Stimulated activated CD4-positive, alpha-beta T cell treated with anti-CD3 and anti-CD28 coated beads, Interleukin-12 subunit alpha, Interleukin-12 subunit beta, amount 100 ng/mL, for 4 hours (primary cell): ENCODE measurements at regions not wholly inside any gene's neighbourhood (a gene's known extent, or its start where the extent isn't known, plus 50 kb on each side); places are given as distances from the start of the nearest gene placed in this dataset.
"Not testable (repeated sequence)": the region's sequence is repeated elsewhere in the genome, so short reads cannot be mapped to it uniquely, and the experiment has no call there.

Experiments used
- DNase-seq: peaks from one replicate; pipeline ENCODE4 v3.0.0-alpha.2; 2020

DNA sequence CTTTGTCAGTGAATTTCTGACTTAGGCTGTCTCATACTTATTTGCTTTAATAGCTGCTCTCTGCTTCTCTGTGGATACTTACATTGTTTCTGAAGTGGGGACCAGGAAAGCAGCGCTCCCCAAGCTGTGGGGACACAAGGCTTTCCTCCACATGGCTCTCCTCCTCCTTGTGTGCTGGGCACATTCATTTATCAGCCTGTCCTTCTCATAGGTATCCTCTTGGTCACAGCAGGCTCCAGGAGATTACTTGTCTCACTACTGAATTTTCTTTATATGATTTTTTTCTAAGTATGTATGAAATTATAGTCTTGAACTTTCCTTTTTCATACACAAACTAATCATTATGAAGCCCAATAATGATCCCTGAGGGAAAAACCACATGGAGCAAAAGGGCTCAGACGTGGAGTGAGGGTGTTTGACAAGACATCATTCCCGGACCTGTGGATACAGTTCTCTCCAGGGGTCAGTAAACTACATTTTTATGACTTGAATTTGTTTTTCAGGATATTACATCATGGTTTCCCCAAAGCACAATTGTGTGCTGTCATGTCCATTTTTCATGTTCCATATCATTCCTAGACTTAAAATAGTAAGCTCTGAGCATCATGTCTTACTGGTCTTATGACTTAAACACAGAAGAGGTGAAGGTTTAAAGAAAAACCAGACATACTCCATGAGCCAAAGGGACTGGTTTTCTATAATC lies 234.5 kb downstream of the PCSK1 start:
- DNase-seq: no peak

DNA sequence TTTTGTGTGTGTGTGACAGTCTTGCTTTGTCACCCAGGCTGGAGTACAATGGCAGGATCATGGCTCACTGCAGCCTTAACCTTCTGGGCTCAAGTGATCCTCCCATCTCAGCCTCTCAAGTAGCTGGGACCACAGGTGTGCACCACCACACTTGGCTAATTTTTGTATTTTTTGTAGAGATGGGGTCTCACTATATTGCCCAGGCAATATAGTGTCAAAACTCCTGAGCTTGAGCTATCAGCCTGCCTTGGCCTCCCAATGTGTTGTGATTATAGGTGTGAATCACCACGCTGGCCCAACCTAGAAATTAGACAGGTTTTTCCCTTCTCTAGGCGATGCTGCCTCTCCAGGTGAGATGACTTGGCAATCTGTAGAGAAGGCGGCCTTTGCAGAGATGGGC lies 235.3 kb downstream of the PCSK1 start:
- DNase-seq: not testable (repeated sequence)

DNA sequence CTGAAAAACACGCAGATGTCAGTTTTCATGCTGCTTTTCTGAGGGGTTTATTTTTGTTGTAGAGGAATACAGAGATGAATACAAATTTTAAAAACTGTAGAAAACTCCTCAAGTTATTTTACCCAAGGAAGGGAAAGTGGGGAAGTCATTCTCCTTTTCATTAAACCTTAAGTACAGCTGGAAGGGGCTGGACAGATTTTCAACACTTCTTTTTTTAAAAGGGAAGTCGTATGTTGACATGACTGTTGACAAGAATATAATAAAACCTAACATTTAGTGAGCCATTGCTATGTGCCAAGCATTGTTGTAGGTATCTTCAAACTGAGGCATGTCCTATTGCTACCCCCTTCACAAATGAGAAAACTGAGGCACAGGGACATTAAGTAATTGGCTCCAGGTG lies 235.7 kb upstream of the ELL2 start:
- DNase-seq: no peak

DNA sequence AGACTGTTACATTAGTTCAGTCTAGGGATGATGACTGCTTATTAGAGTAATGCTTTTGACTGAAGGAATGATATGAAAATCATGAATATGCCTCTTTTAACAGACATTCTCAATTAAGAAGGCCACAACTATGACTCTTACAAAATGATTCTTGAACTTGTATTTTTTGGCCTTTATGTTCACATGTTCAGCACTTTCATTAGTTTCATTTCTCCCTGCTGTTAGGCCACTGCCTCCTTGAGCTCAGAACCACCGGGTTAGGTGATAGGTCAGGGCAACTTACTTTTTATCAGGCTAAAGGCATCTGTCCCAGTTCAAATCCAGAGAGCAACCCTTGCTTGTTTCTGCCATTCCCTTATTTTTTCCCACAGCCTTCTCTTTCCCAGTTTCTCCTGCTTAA lies 235.2 kb upstream of the ELL2 start:
- DNase-seq: no peak

DNA sequence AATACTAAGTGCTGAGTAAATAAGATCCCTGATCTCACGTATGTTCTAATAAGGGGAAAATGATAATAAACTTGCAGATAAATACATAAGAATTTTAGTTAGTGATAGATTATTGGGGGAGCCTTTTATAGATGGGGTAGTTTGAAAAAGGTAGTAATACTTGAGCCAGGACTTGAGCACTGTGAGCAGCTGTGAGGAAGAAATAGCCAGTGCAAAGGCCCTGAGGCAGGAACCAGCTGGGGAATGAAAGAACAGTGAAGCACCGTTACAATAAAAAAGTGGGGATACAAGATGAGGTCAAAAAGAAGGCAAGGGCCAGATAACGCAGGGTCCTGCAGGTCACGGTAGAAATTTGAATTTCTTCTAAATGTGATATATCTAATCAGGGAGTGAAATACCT lies 234.8 kb upstream of the ELL2 start:
- no peak for DNase-seq

DNA sequence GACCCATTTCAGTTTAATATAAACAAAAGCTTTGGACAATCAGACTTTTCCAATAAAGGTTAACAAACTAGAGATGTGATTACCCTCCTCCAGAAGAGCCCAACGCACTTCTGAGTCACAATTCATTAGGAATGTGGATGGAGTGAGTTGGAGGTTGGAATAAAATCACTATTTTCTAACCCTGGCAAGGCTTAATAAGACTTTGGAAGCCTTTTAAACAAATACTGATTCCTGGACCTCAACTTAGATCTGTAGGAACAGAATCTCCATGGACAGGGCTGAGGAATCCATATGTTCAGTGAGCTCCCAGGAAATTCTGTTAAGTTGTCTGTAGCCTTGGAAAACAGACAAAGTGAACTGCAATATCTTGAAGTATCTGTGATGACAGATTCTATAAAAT lies 233.5 kb upstream of the ELL2 start:
- no peak for DNase-seq

DNA sequence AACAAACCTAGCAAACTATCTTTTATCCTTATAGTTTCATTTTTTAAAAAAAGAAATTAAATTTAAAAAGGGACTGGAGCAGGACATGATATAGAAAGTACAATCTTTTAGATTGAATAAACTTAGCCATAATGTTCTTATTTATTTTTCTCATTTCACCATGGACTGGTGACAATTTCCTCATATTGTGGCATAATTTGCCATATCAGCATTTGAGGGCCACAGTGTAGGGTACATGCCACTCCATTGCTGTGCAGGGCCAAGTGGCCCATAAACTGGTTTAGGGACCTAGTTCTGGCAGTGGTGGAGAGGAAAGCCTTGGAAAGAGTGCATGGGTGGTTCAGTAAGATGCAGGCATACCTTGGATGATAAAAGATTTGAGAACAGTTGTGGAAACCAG lies 232.9 kb upstream of the ELL2 start:
- no peak for DNase-seq

DNA sequence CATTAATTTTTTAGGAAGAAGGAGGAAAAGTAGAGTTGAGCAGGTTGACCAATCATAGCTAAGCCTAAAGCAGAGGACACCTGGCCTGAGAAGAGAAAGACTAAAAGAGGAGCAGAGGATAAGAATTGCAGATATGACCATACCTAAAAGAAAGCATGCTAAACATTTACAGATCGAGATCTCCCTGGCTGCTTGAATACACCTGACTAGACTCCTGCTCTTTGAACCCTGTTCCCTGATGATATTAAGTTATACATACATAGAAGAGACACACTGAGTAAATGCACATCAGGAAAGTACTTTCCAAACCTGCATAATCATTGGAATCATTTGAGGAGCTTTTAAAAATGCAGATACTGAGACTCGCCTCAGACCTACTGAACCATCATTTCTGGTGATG lies 232.3 kb upstream of the ELL2 start:
- DNase-seq: no peak

DNA sequence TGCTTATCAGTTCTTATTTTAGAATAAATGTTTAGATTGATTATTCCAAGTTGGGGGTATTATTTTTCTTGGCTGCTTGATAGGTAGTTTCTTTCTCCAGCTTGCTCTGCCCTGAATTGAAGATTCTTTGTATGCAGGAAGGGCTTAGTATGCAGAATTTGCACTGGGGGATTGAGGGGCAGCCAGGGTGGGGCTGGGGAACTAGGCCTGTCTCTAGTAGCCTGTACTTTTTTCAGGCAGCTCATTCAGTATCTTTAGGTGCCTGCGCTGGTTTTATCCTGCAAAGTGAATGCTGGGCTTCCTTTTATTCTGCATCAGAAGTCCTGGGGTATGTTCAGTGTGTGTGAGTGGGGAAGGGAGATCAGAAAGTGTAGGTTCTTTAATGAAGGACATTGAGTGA lies 228.3 kb upstream of the ELL2 start:
- no peak for DNase-seq

DNA sequence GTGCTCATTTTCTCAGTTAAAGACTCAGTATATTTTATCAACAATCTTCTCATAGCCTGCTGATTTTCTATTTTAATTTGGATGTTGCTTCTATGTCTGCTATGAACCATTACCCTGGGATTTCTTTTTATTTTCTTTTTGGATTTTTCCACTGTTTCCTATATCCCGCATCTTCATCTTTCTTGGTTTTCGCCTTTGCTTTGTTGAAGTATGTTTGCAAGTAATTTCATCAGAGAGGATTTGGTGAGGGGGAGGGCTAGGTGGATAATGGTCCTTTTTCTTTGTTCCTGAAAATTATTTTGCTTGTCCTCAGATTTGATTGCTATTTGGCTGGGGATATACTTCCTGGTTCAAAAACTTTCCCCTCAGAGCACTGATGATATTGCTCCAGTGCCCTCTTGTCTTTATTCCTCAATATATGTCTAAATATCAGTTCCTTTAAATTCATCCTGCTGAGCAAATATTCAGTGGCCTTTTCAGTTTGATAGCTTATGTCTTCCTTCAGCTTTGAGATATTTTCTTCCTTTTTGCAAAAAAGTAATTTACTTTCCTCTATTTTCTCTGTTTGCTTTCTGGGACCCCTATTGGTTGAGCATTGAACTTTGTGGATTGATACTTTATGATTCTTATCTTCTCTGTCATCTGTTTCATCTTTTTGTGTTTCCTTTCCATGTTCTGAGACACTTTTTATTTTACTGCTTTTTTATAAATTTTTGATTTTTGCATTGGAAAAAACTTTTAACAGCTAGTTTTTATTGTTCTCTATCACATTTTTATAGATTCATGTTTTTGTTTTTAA lies 227.6 kb upstream of the ELL2 start:
- DNase-seq: no peak

DNA sequence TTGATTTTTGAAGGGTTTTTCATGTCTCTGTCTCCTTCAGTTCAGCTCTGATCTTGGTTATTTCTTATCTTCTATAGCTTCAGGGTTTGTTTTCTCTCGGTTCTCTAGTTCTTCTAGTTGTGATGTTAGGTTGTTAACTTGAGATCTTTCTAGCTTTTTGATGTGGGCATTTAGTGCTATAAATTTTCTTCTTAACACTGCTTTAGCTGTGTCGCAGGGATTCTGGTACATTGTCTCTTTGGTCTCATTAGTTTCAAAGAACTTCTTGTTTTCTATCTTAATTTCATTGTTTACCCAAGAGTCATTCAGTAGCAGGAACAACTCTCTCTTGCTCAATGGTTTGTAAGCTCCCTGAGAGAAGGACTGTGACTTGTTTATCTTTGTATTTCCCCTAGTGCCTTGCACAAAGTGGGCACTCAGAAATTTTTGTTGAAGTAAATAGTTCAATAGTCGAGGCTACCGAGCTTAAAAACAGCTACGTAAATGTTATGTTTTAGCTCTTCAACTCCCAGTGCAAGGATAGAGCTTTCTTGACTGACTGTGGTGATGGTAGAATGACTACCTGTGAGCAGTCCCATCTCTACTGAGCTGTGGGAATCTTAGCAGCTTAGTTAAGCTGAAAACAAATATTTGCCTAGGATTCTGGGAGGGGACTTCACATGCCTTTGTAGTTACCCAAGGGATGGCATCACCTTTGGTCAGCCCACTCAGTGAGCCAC lies 225.8 kb upstream of the ELL2 start:
- no peak for DNase-seq

DNA sequence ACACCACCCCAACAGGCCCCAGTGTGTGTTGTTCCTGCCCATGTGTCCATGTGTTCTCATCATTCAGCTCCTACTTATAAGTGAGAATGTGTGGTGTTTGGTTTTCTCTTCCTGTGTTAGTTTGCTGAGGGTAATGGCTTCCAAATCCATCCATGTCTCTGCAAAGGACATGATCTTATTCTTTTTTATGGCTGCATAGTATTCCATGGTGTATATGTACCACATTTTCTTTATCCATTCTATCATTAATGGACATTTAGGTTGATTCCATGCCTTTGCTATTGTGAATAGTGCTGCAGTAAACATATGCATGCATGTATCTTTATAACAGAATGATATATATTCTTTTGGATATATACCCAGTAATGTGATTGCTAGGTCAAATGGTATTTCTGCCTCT lies 222.9 kb upstream of the ELL2 start:
- DNase-seq: not testable (repeated sequence)

DNA sequence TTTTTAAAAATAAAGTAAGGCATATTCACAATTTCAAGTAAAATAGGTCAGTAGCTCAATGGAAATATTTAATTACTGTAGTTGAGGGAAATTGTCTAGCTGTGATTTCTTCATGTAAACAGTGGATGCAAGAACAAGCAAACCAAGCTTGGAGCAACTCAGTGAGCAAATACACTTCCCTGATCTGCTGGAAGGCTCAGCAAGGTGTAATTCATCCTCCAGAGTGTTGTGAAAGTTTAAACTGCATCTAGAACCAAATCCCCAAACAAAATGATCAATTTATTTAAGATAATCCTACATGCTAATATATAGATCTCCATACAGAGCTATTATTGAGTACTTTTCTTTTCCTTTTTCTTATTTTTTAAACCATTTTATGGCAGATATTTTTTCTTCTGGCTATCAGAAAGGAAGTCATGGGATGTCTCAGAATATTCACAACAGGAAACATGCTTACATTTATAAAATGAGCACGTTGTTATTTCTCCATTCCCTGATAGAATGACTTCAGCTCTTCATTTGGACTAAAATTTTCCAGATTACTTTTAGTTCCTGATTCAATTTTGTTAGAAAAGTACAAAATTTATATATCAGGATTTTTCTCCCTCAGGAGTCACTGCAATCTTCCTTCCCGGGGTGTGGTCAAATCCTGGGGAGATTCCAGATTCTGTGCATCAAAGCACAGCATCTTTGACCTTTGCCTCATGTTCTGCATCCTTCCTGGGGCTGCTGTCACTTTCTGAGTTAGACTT lies 219.2 kb upstream of the ELL2 start:
- DNase-seq: no peak

DNA sequence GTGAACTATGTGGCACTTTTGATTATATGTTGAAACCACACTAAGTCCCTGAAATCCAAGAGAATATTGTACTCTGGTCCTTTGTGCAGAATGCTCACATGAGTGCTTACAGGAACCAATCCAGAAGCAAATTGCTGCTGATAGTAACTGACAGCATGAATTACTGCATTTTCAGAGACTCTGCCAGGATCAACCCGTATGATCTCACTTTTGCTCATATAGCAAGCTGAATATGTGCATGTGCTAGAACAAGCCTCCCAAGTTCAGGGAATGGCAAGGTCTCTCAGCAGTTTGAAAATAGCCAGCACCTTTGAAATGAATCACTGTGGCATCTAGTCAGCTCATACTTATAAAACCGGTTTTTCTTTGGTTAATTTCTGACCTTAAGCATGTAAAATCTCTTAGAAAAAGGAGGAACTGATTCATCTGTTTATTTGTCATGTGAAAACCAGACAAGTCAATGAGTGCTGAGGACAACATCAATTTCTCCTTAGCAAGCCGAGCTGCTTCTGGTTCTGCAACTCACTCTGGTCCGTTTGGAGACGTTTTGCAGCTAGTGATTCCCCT lies 215.7 kb upstream of the ELL2 start:
- DNase-seq: no peak

DNA sequence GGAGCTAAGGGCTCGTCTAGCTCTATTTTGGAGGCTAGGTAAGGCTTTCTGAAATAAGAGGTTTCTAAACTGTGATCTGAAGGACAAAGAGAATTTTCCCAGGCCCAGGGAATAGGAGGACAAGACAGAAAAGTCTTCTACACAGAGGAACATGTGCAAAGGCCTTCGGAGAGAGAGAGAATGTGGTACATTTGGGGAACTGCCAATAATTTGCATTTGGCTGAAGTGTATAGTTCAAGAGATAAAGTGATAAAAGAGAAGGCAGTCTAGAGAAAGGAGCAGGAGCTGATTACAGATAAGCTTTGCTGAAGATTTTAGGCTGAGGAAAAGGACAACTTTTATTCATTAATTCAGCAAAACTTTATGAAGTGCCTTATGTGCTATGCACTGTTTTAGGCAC lies 214.4 kb upstream of the ELL2 start:
- no peak for DNase-seq

DNA sequence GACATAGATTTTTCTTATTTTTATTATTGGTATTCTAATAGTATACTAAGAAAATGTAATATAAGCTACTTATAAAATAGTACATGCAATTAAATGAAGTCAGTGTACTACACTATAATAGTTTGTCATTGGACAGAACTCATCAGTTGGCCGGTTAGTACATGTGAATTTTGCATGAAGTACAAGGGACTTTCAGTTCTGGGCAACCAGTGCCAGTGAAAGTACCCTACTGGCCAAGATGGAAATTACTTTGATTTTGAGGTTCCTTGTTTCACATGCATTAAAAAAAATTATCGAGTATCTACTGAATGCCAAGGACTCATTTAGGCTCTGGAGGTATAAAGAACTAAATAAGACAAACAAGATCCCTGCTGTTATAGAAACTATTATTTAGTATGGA lies 213.4 kb upstream of the ELL2 start:
- no peak for DNase-seq

DNA sequence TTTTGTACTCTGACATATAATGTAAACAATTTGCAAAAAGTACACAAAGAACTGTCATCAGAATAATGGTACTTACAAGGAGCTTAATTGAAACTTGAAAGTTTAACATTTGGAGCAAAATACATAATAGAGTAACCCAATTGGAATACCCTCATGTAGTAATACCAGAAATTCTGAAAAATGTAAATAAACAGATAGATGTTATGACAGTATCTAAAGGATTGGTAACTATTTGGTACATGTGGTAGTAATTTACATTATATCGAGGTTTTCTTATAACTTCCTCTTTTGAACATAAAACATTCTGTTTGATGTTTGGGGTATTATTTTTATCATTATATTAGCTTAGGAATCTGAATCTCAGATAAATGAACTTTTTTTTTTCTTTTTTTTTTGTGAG lies 211.7 kb upstream of the ELL2 start:
- DNase-seq: no peak

DNA sequence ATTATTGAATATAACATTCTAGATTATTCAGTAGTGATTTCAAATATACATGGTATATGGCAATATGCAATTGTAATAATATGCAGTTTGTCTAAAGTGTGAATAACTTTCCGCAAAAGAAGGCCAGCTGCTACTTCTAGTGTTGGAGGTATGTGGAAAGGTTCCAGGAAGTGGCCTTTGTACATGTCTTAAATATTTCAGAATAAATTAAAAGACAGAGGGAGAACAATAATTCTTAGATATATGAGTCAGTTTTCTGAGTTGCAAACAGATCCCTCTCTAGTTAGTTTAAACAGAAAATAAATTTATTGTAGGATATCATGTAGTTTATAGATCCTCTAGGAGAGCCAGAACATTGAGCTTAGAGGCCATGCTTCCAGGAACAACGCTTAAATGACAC lies 210.8 kb upstream of the ELL2 start:
- DNase-seq: no peak

DNA sequence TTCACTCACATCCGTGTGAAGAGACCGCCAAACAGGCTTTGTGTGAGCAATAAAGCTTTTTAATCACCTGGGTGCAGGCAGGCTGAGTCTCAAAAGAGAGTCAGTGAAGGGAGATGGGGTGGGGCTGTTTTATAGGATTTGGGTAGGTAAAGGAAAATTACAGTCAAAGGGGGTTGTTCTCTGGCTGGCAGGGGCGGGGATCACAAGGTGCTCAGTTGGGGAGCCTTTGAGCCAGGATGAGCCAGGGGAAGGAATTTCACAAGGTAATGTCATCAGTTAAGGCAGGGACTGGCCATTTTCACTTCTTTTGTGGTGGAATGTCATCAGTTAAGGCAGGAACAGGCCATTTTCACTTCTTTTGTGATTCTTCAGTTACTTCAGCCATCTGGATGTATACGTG lies 210.3 kb upstream of the ELL2 start:
- not testable (repeated sequence) for DNase-seq

DNA sequence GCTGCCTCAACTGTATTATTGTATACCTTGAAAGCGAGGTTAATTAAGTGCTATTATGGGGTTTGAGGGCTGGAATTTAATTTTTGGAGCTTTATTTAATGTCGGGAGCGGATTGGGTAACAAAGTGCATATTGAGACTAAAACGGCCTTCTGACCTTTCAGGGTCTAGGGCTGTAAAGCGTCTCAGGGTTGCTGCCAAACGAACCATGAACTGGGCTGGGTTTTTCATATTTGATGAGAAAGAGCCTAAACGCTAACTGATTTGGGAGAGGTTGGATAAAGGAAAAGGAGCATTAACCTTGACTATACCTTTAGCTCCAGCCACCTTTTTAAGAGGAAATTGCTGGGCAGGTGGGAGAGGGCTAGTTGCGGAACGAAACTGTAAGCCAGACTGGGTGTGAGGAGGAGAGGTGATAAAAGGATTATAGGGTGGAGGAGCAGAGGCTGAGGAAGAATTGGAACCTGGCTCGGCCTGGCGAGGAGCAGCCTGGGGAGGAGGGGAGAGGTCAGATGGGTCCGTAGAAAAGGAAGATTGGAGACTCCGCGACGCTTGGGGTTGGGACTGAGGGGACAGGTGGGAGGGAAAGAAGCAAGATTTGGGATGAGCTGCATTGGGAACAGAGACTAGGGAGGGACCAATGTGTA lies 209.0 kb upstream of the ELL2 start:
- not testable (repeated sequence) for DNase-seq

DNA sequence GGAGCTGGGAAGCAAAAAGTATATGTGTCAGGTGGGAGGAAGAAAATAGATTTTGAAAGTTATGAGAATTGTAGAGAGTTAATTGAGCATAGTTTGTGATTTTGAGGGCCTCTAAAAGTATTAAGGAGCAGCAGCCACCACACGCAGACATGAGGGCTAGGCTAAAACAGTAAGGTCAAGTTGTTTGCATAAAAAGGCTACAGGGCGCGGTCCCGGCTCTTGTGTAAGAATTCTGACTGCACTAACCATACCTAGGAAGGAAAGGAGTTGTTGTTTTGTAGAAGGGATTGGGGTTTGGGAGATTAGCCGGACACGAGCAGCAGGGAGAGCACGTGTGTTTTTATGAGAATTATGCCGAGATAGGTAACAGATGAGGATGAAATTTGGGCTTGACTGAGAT lies 207.2 kb upstream of the ELL2 start:
- DNase-seq: not testable (repeated sequence)

DNA sequence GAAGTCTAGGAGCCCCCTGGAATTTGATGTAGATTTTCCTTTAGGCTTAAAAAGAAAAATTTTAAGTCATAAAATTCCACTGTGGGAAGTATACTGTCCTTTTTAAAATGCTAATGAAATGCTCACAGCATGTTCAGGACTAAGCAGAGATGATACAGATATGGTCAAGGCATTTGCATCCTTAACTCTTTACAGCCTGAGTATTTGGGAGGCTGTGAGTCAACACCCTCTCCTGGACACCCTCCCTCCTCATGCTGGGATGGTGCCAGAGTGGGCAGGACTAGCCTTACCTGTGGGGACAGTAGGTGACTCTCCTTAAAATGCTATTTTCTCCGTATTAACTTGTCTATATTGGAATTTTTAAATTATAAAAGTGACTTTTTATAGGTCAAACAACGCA lies 197.4 kb upstream of the ELL2 start:
- DNase-seq: no peak
